ENCODE measurements at regions not wholly inside any gene's neighbourhood (a gene's known extent, or its start where the extent isn't known, plus 50 kb on each side); places are given as distances from the start of the nearest gene placed in this dataset.

DNA sequence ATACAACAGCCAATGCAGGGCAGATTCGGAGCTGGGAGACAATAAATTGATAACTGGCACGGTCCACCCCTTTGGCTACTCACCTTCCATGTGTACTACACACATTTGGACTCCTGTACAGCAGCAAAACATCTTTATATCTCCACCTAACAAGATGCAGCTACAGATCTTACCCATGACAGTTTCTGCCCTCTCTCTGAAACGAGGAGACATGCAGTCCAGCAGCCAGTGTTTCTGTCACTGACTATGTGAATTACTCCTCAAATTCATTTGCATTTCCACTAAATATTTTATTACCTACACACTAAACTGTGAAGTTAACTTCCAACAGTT is 58.7 kb upstream of the BEGAIN start:
- Histone ChIP-seq H3K36me3 (ENCODE audit: control insufficient read depth in 2 of 2, extremely low read depth in 1 of 2, insufficient read depth in 2 of 2, low read length in 2 of 2) (no peaks in the 10 kb centered on the region), H3K9me1 (ENCODE audit: control insufficient read depth, extremely low read depth, insufficient read depth, low read length) (no peaks in the 10 kb centered on the region), H3K79me2 (ENCODE audit: control insufficient read depth, insufficient read depth, low read length) (no peaks in the 10 kb centered on the region), H3K4me3 (ENCODE audit: control insufficient read depth in 2 of 3, extremely low read depth in 1 of 3, insufficient read depth in 2 of 3, low read depth in 1 of 3, low read length in 3 of 3) (no peak overlapping the region), H3K4me1 (ENCODE audit: control insufficient read depth, extremely low read depth, insufficient read depth, low read length) (peaks cover 7% of the 10 kb centered on the region), H2AFZ (ENCODE audit: control insufficient read depth, low read length) (no peak overlapping the region), H3K9me3 (ENCODE audit: control insufficient read depth, low read depth, low read length) (no peaks in the 10 kb centered on the region), H3K9ac (ENCODE audit: control insufficient read depth, extremely low read depth, insufficient read depth, low read length) (no peak overlapping the region), H4K20me1 (ENCODE audit: control insufficient read depth, extremely low read depth, insufficient read depth, low read length) (no peaks in the 10 kb centered on the region), H3K4me2 (ENCODE audit: control insufficient read depth, extremely low read depth, insufficient read depth, low read depth, low read length) (no peak overlapping the region), H3K27me3 (ENCODE audit: control insufficient read depth, extremely low read depth, insufficient read depth, low read length) (no peaks in the 10 kb centered on the region), H3K27ac (ENCODE audit: control insufficient read depth, insufficient read depth, low read length) (no peak overlapping the region)
- TF ChIP-seq, protein P1, sequence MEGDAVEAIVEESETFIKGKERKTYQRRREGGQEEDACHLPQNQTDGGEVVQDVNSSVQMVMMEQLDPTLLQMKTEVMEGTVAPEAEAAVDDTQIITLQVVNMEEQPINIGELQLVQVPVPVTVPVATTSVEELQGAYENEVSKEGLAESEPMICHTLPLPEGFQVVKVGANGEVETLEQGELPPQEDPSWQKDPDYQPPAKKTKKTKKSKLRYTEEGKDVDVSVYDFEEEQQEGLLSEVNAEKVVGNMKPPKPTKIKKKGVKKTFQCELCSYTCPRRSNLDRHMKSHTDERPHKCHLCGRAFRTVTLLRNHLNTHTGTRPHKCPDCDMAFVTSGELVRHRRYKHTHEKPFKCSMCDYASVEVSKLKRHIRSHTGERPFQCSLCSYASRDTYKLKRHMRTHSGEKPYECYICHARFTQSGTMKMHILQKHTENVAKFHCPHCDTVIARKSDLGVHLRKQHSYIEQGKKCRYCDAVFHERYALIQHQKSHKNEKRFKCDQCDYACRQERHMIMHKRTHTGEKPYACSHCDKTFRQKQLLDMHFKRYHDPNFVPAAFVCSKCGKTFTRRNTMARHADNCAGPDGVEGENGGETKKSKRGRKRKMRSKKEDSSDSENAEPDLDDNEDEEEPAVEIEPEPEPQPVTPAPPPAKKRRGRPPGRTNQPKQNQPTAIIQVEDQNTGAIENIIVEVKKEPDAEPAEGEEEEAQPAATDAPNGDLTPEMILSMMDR (optimal IDR thresholded peaks at IDR 0.05 in 1 of 3, IDR thresholded peaks at IDR 0.05 in 1 of 3, conservative IDR thresholded peaks at IDR 0.05 in 1 of 3; ENCODE audit: extremely low read depth in 1 of 3, insufficient read depth in 2 of 3, low read length in 3 of 3) = no peak
- no peak for TF ChIP-seq EZH2 (IDR thresholded peaks at IDR 0.05; ENCODE audit: low read length)
- dilution Hi-C loops (cut with MboI; ENCODE audit: extremely low pct_ligation_motif_present, low sequenced_read_pairs) = no loop called here
- FAIRE-seq = no peak
- DNase-seq (ENCODE audit: low read depth, low spot score) = no peak

DNA sequence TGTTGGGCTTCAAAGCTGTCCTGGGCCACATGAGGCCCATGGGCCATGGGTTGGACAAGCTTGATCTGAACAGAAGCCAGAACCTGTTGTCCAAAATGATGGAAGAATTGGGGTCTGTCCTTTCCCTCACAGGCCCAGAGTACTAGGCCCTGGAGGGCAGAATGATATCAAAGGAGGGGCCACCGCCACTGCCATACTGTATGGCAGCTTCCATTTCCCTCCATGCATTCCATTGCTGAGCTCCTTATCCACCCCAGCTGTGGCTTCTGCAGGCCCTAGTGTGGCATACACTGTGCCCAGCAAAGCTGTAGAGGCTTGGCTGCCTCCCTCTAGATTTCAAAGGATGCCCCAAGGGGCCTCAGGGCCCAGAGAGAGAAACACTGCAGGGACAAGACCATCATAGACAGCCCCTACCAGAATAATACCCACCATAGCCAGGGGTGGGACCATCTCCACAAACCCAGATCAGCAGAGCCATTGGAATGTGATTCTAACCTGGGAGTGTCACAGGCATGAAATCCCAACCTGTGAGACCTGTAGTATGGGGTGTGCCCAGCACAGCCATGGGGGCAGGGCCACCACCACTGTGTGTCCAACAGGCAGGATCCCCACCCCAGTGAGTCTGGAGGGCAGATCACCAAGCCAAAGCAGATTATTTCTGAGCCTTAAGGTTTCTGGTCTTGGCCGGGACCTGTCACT is 61.4 kb upstream of the BEGAIN start:
- FAIRE-seq = no peak
- Histone ChIP-seq H3K27ac (ENCODE audit: control insufficient read depth, insufficient read depth, low read length) (no peak overlapping the region), H3K9ac (ENCODE audit: control insufficient read depth, extremely low read depth, insufficient read depth, low read length) (no peak overlapping the region), H4K20me1 (ENCODE audit: control insufficient read depth, extremely low read depth, insufficient read depth, low read length) (no peaks in the 10 kb centered on the region), H3K27me3 (ENCODE audit: control insufficient read depth, extremely low read depth, insufficient read depth, low read length) (no peaks in the 10 kb centered on the region), H3K79me2 (ENCODE audit: control insufficient read depth, insufficient read depth, low read length) (no peaks in the 10 kb centered on the region), H3K9me1 (ENCODE audit: control insufficient read depth, extremely low read depth, insufficient read depth, low read length) (no peaks in the 10 kb centered on the region), H3K4me3 (ENCODE audit: control insufficient read depth in 2 of 3, extremely low read depth in 1 of 3, insufficient read depth in 2 of 3, low read depth in 1 of 3, low read length in 3 of 3) (no peak overlapping the region), H3K4me2 (ENCODE audit: control insufficient read depth, extremely low read depth, insufficient read depth, low read depth, low read length) (no peak overlapping the region), H3K4me1 (ENCODE audit: control insufficient read depth, extremely low read depth, insufficient read depth, low read length) (peaks cover 7% of the 10 kb centered on the region), H3K9me3 (ENCODE audit: control insufficient read depth, low read depth, low read length) (no peaks in the 10 kb centered on the region), H3K36me3 (ENCODE audit: control insufficient read depth in 2 of 2, extremely low read depth in 1 of 2, insufficient read depth in 2 of 2, low read length in 2 of 2) (no peaks in the 10 kb centered on the region), H2AFZ (ENCODE audit: control insufficient read depth, low read length) (no peak overlapping the region)
- DNase-seq (ENCODE audit: low read depth, low spot score) = no peak
- TF ChIP-seq EZH2 (IDR thresholded peaks at IDR 0.05; ENCODE audit: low read length) = no peak
- TF ChIP-seq, protein P1 (optimal IDR thresholded peaks at IDR 0.05 in 1 of 3, IDR thresholded peaks at IDR 0.05 in 1 of 3, conservative IDR thresholded peaks at IDR 0.05 in 1 of 3; ENCODE audit: extremely low read depth in 1 of 3, insufficient read depth in 2 of 3, low read length in 3 of 3) = no peak
- dilution Hi-C loops (cut with MboI; ENCODE audit: extremely low pct_ligation_motif_present, low sequenced_read_pairs) = no loop called here
